BLaER1 treated with 17β-estradiol and CSF1 and Interleukin-3, amounts not matched to agents 10 nM and 100 nM (cell line): ENCODE measurements at regions not wholly inside any gene's neighbourhood (a gene's known extent, or its start where the extent isn't known, plus 50 kb on each side); places are given as distances from the start of the nearest gene placed in this dataset.

Source experiments
- H3K27ac ChIP-seq, 11 experiments: shearing (Covaris generic); formaldehyde crosslinking; 2 replicates each; pipeline ENCODE4 v1.8.1; 2022
- H3K27me3 ChIP-seq, 11 experiments: shearing (Covaris generic); formaldehyde crosslinking; 2 replicates each; pipeline ENCODE4 v1.8.1; 2022
- H3K36me3 ChIP-seq, 11 experiments: shearing (Covaris generic); formaldehyde crosslinking; 2 replicates each; pipeline ENCODE4 v1.8.1; 2022
- H3K4me1 ChIP-seq, 10 experiments: shearing (Covaris generic); formaldehyde crosslinking; 2 replicates each; pipeline ENCODE4 v1.8.1; 2022
- H3K4me2 ChIP-seq, 11 experiments: shearing (Covaris generic); formaldehyde crosslinking; 2 replicates each; pipeline ENCODE4 v1.8.1; 2022
- H3K4me3 ChIP-seq, 10 experiments: shearing (Covaris generic); formaldehyde crosslinking; 2 replicates each; pipeline ENCODE4 v1.8.1; 2022
- H3K9ac ChIP-seq, 11 experiments: shearing (Covaris generic); formaldehyde crosslinking; 2 replicates each; pipeline ENCODE4 v1.8.1; 2022
- H3K9me3 ChIP-seq, 11 experiments: shearing (Covaris generic); formaldehyde crosslinking; replicated peaks in 1 of 11; 2 replicates each; pipeline ENCODE4 v1.8.1; 2022
- H4K20me1 ChIP-seq, 11 experiments: shearing (Covaris generic); formaldehyde crosslinking; 2 replicates each; pipeline ENCODE4 v1.8.1; 2022
- Cebpa-rat ChIP-seq, 11 experiments: shearing (Covaris generic); IDR thresholded peaks; 2 replicates each; pipeline ENCODE4 v1.8.1; 2022

DNA sequence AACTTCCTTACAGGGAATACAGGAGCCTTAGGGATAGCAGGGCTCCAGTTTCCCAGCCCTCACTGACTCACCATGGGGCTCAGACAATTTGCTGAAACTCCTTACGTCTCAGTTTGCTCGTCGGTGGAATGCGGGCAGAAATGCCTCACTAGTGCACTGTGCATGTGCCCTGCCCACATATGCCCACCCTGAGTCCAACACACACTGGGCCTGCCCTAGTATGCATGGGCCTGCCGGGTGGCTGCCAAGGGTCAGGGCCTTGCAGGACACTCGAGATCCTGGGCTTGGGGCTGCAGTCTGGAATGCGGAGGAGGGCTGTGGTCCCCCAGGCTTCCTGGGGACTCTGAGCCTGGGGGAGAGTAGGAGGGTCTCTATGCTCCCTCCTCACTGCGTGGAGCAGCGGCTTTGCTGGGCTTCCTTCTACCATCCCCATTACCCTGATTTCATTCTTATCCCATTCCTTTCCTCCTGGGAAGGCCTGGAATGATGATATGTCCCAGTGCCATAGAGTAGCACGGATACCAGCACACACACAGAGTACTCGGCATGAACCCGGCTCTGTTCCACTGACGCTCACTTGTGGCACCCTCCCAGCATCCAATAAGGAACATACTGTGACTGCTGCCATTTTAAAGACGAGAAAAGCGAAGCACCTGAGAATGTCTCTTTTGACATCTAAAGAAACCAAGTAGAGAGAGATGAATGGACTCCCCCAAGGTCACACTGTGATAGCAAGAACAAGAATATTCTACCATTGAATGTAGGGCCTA lies 124.2 kb downstream of the ASB7 start:
- peaks cover 38 to 61% (median 49%) of the 10 kb centered on the region in 10 experiments for H3K4me1 ChIP-seq
- no peak overlapping the region for H3K4me3 ChIP-seq
- H4K20me1 ChIP-seq, result 0 out of 22 replicates have a peak, but pooled peaks cover 0 to 5% (median 0%) of the 10 kb centered on the region in 11 experiments
- no peaks in the 10 kb centered on the region for H3K9me3 ChIP-seq
- no peaks in the 10 kb centered on the region for H3K27me3 ChIP-seq
- peak overlapping the region; percentile 46 to 87 (median 75) for H3K4me2 ChIP-seq
- no peaks in the 10 kb centered on the region for H3K36me3 ChIP-seq
- H3K27ac ChIP-seq, result no peak overlapping the region
- H3K9ac ChIP-seq, result no peak overlapping the region
- no peak for TF ChIP-seq Cebpa-rat (IDR thresholded peaks at IDR 0.05)

DNA sequence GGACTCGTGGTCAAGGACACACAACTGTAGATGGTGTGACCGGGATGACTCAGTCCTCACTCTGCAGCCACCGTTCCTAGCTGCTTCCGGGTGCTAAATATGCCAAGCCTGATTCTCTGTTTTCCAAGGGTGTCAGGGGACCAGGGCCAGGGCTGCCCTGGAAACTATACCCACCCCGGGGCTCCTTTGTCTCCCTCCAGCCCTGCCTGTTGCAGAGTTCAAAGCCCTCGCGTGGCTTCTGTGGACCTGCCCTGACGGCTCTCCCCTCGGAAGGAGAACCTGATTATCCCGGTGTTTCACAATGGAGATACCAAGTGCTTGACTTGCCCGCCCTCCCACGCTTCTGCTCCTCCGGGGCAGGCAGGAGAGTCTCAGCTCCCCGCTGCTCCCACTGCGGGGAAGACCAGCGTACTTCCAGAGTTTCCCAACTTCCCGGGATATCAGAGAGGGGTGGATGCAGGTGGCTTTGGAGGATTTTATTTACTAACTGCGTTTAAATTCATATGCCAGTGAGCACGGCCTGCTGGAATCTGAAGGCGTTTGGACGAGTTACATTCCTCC lies 125.0 kb downstream of the ASB7 start:
- Histone ChIP-seq H3K9me3 (no peaks in the 10 kb centered on the region), H3K4me3 (no peak overlapping the region), H3K27me3 (no peaks in the 10 kb centered on the region), H3K4me2 (peak overlapping the region; percentile 46 to 87 (median 75)), H3K27ac (peak overlapping the region in 1 of 11 experiments; percentile 1; a peak in 2 of 22 replicates), H3K9ac (no peak overlapping the region), H4K20me1 (0 out of 22 replicates have a peak, but pooled peaks cover 0 to 5% (median 0%) of the 10 kb centered on the region in 11 experiments), H3K4me1 (peaks cover 30 to 53% (median 43%) of the 10 kb centered on the region in 10 experiments), H3K36me3 (no peaks in the 10 kb centered on the region)
- TF ChIP-seq Cebpa-rat (IDR thresholded peaks at IDR 0.05), result no peak

DNA sequence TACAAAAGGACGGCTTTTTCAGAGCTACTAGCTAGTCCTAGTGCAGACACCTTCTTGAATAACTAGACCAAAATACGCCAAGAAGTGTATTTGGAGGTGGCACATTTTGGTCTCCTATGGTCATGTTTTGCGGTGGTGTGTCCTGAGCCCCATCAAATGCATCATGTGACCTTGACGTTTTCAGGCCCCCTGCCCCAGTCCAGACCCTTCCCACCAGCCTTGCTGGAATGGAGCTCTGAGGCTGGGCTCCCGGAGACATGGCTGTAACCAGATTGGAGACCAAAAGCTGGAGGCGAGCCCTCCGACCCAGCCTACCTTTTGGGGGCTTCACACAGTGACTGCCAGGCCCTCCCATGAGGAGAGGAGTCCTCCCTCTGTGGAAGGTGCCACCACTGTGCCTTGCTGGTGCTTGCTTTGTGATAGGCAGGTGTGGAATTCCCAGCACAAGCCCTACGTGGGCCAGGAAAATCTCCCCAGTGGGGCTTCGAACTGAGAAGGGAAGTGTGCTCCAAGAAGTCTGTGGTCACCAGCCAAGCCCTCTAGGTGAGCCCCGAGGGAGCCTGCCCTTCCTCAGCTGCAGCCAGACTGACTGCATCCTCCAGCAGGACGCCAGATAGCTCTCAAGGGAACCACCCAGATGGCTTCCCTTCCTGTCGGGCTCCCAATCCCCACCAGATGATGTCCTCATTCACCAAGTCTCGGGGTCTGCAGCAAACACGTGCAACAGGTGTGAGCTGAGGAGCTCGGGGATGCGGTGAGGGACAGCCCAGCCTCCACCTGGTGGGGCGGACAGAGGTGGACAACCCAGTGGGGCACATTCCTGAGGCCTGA lies 126.2 kb downstream of the ASB7 start:
- H3K27me3 ChIP-seq, result no peaks in the 10 kb centered on the region
- H3K36me3 ChIP-seq, result no peaks in the 10 kb centered on the region
- 0 out of 22 replicates have a peak, but pooled peaks cover 0 to 5% (median 0%) of the 10 kb centered on the region in 11 experiments for H4K20me1 ChIP-seq
- no peak overlapping the region for H3K9ac ChIP-seq
- 0 out of 22 replicates have a peak overlapping the region, but pooled peaks of 1 of the 11 experiments have one; percentile 22 for H3K27ac ChIP-seq
- no peak overlapping the region for H3K4me3 ChIP-seq
- TF ChIP-seq Cebpa-rat (IDR thresholded peaks at IDR 0.05), result no peak
- peak overlapping the region in 10 of 11 experiments; percentile 0 to 87 (median 76); a peak in 20 of 22 replicates for H3K4me2 ChIP-seq
- H3K9me3 ChIP-seq, result peaks cover 0 to 6% (median 2%) of the 10 kb centered on the region in 11 experiments; a peak in 10 of 22 replicates
- H3K4me1 ChIP-seq, result peaks cover 23 to 46% (median 40%) of the 10 kb centered on the region in 10 experiments

DNA sequence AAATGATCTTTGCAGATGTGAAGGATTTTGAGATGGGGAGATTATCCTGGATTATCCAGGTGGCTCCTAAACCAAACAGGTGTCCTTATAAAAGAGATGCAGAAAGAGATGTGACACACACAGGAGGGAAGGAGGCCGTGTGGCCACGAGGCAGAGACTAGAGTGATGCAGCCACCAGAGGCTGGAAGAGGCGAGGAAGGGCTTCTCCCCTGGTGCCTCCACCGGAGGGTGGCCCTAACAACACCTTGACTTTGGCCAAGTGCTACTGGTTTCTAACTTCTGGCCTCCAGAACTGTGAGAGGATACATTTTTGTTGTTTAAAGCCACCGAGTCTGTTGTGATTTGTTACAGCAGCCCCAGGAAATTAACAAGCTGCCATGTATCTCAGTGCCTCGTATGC lies 127.1 kb downstream of the ASB7 start:
- Histone ChIP-seq H3K27ac (no peak overlapping the region), H3K9me3 (peaks cover 4 to 15% (median 11%) of the 10 kb centered on the region in 11 experiments; a peak in 14 of 22 replicates), H3K36me3 (no peaks in the 10 kb centered on the region), H4K20me1 (0 out of 22 replicates have a peak, but pooled peaks cover 0 to 5% (median 0%) of the 10 kb centered on the region in 11 experiments), H3K4me2 (peak overlapping the region in 8 of 11 experiments; percentile 68 to 87 (median 78); a peak in 16 of 22 replicates), H3K9ac (no peak overlapping the region), H3K27me3 (no peaks in the 10 kb centered on the region), H3K4me3 (no peak overlapping the region), H3K4me1 (peaks cover 23 to 46% (median 40%) of the 10 kb centered on the region in 10 experiments)
- TF ChIP-seq Cebpa-rat (IDR thresholded peaks at IDR 0.05), result no peak

DNA sequence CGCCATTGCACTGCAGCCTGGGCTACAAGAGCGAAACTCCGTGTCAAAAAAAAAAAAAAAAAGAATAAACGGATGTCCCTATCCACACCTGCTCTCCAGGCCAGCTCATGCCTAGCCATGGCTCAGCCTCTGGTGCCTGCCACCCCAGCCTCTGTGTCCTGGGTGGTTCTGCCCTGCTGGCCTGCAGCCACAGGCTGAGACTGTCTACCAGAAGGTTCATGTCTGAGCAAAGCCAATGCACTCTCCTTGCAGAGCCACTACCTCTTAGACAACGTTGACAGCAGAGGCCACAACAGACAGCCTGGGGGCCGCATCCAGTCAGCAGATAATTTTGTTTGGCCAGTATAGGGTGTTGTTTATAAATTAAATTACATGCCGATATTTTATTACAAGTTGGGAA lies 127.7 kb downstream of the ASB7 start:
- 0 out of 22 replicates have a peak, but pooled peaks cover 0 to 5% (median 0%) of the 10 kb centered on the region in 11 experiments for H4K20me1 ChIP-seq
- no peak overlapping the region for H3K9ac ChIP-seq
- peaks cover 23 to 46% (median 40%) of the 10 kb centered on the region in 10 experiments for H3K4me1 ChIP-seq
- H3K9me3 ChIP-seq, result peaks cover 4 to 19% (median 13%) of the 10 kb centered on the region in 11 experiments; a peak in 14 of 22 replicates
- H3K4me3 ChIP-seq, result no peak overlapping the region
- no peaks in the 10 kb centered on the region for H3K27me3 ChIP-seq
- no peak overlapping the region for H3K4me2 ChIP-seq
- no peak overlapping the region for H3K27ac ChIP-seq
- no peaks in the 10 kb centered on the region for H3K36me3 ChIP-seq
- TF ChIP-seq Cebpa-rat (IDR thresholded peaks at IDR 0.05), result no peak

DNA sequence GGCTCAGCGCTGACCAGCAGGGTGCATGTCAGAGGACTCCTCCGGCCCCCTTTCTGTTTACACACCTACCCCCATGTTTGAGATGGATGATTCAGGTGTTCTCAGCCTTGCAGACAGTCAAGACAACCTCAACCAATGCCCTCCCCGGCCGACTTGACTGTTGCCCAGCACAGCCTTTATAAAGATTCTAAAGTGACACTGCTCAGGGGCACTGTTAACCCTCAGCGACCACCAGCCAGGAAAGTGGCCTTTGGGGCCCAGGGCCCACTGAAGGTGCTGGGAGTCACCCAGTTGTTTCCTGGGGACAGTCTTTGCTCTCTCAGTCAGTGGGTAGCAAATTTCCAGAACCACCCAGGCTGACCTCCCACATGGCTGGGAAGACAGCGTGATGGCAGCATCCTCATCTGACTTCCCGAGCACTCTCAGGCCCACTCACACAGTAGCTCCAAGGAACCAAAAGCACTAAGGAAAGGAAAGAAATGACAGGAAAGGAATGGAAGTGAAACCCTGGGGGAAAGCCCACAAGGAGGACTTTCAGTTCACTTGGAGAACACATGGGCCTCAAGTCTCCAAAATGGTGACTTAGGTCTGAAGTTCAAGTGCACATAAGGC lies 128.4 kb downstream of the ASB7 start:
- H3K27me3 ChIP-seq, result no peaks in the 10 kb centered on the region
- 0 out of 22 replicates have a peak overlapping the region, but pooled peaks of 1 of the 11 experiments have one; percentile 26 for H3K4me2 ChIP-seq
- H3K9ac ChIP-seq, result no peak overlapping the region
- TF ChIP-seq Cebpa-rat (IDR thresholded peaks at IDR 0.05), result no peak
- H3K4me3 ChIP-seq, result no peak overlapping the region
- H3K9me3 ChIP-seq, result peaks cover 4 to 19% (median 13%) of the 10 kb centered on the region in 11 experiments; a peak in 14 of 22 replicates
- H3K36me3 ChIP-seq, result no peaks in the 10 kb centered on the region
- H3K4me1 ChIP-seq, result peaks cover 23 to 42% (median 38%) of the 10 kb centered on the region in 10 experiments
- no peak overlapping the region for H3K27ac ChIP-seq
- H4K20me1 ChIP-seq, result 0 out of 22 replicates have a peak, but pooled peaks cover 0 to 5% (median 0%) of the 10 kb centered on the region in 11 experiments

DNA sequence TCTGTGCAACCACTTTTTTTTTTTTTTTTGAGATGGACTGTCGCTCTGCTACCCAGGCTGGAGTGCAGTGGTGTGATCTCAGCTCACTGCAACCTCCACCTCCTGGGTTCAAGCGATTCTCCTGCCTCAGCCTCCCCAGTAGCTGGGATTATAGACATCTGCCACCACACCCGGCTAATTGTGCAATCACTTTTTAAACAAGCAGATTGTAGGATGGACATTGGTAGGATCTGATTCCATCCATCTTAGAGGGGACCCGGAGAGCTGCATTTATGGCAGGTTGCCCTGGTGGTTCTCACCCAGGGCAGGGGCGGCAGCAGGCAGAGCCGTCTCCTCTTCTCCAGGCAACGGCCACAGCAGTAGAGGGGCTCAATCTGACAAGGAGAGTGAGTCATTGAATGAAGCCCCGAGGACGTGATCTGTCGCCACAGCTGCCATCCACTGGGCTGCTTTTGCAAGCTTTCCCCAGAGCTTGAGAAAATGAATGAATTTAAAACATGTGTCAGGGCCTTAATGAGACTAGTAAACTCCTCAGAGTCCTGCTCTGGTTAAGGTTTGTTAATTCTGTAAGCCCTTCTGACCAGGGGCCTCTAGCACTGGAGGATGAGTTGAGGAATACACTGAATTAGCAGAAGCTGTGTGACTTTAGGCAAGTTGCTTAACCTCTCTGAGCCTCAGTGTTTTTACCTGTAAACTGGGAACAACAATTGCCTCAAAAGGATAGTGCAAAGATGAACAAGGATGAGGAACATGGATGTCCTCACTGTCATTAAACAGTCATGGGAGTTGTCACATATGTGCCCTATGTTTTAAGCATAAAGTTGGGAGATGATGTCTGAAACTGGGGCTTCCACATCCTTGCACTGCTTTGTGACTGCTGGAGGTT lies 129.1 kb downstream of the ASB7 start:
- peaks cover 20 to 35% (median 31%) of the 10 kb centered on the region in 10 experiments for H3K4me1 ChIP-seq
- peak in 1 of 11 experiments; percentile 15; a peak in 1 of 22 replicates for TF ChIP-seq Cebpa-rat (IDR thresholded peaks at IDR 0.05)
- H3K36me3 ChIP-seq, result no peaks in the 10 kb centered on the region
- no peaks in the 10 kb centered on the region for H3K27me3 ChIP-seq
- no peak overlapping the region for H3K4me3 ChIP-seq
- H4K20me1 ChIP-seq, result 0 out of 22 replicates have a peak, but pooled peaks cover 0 to 5% (median 0%) of the 10 kb centered on the region in 11 experiments
- H3K4me2 ChIP-seq, result 0 out of 22 replicates have a peak overlapping the region, but pooled peaks of 1 of the 11 experiments have one; percentile 26
- H3K27ac ChIP-seq, result no peak overlapping the region
- H3K9ac ChIP-seq, result no peak overlapping the region
- peaks cover 4 to 19% (median 13%) of the 10 kb centered on the region in 11 experiments; a peak in 14 of 22 replicates for H3K9me3 ChIP-seq
